Endothelial cell of umbilical vein (primary cell): ENCODE measurements at regions not wholly inside any gene's neighbourhood (a gene's known extent, or its start where the extent isn't known, plus 50 kb on each side); places are given as distances from the start of the nearest gene placed in this dataset.

Source experiments
- EZH2 ChIP-seq: IDR thresholded peaks from 2 replicates; pipeline ENCODE4 v1.6.1; 2012; ENCODE audit warnings: borderline replicate concordance, low read depth, mild to moderate bottlenecking, moderate library complexity, low read length, inconsistent platforms; ENCODE audit not compliant: severe bottlenecking
- FOS ChIP-seq: IDR thresholded peaks from 2 replicates; pipeline ENCODE4 v1.6.1; 2011; ENCODE audit warnings: mild to moderate bottlenecking, low read length, moderate library complexity, borderline replicate concordance; ENCODE audit not compliant: insufficient read depth
- POLR2A ChIP-seq: IDR thresholded peaks from 2 replicates; pipeline ENCODE4 v1.6.1; 2012; ENCODE audit warnings: low read depth, mild to moderate bottlenecking, control low read depth, low read length
- POLR2AphosphoS5 ChIP-seq: IDR thresholded peaks from 2 replicates; pipeline ENCODE4 v1.6.1; 2012; ENCODE audit warnings: low read depth, mild to moderate bottlenecking, control low read depth, low read length, moderate library complexity; ENCODE audit not compliant: insufficient read depth
- TF ChIP-seq, protein P1 (sequence below), 2 donors: IDR thresholded peaks; 1 replicate in 1 of 2; 2 replicates in 1 of 2; pipeline ENCODE4 v1.5.1; 2011; ENCODE audit warnings: low read length in 2 of 2, mild to moderate bottlenecking in 2 of 2, moderate library complexity in 2 of 2, control low read depth in 1 of 2, inconsistent platforms in 1 of 2, low read depth in 1 of 2; ENCODE audit not compliant: insufficient read depth in 1 of 2; ENCODE audit errors: extremely low read depth in 1 of 2
- TF ChIP-seq, protein P2 (sequence below): IDR thresholded peaks from 2 replicates; pipeline ENCODE4 v1.6.1; 2011; ENCODE audit not compliant: insufficient read depth, insufficient read length

DNA sequence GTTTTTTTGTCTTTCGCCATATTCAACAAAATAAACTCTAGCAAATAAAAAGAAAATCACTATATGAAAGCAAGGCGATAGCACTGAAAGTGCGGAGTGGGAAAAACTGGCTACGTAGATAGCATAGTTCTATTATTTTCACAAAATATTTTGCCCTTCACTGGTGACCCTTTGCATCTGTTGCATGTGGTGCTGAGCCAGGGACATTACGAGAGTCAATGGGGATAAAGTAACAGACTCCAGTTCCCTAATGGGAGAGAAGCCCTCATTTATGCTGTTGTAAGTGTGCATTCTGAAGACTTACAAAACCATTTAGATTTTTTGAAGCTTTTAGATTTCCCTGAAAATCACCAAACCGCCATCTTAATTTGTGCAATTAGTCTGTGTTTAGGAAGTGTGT lies 501.6 kb downstream of the PPARGC1A start:
- TF ChIP-seq, protein P1, sequence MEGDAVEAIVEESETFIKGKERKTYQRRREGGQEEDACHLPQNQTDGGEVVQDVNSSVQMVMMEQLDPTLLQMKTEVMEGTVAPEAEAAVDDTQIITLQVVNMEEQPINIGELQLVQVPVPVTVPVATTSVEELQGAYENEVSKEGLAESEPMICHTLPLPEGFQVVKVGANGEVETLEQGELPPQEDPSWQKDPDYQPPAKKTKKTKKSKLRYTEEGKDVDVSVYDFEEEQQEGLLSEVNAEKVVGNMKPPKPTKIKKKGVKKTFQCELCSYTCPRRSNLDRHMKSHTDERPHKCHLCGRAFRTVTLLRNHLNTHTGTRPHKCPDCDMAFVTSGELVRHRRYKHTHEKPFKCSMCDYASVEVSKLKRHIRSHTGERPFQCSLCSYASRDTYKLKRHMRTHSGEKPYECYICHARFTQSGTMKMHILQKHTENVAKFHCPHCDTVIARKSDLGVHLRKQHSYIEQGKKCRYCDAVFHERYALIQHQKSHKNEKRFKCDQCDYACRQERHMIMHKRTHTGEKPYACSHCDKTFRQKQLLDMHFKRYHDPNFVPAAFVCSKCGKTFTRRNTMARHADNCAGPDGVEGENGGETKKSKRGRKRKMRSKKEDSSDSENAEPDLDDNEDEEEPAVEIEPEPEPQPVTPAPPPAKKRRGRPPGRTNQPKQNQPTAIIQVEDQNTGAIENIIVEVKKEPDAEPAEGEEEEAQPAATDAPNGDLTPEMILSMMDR (IDR thresholded peaks at IDR 0.05; ENCODE audit: extremely low read depth in 1 of 2, insufficient read depth in 1 of 2, low read depth in 1 of 2, low read length in 2 of 2), result no peak
- TF ChIP-seq EZH2 (no peak), POLR2A (no peak), POLR2AphosphoS5 (no peak), FOS (no peak)
- TF ChIP-seq, protein P2, sequence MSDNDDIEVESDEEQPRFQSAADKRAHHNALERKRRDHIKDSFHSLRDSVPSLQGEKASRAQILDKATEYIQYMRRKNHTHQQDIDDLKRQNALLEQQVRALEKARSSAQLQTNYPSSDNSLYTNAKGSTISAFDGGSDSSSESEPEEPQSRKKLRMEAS, result no peak
